Gastroesophageal sphincter (tissue), 4 donors: ENCODE measurements at regions not wholly inside any gene's neighbourhood (a gene's known extent, or its start where the extent isn't known, plus 50 kb on each side); places are given as distances from the start of the nearest gene placed in this dataset.

Experiments used
- ATAC-seq: fragments of 150-250 bp; one replicate; pipeline ENCODE4 v1.9.1; 2016; ENCODE audit warnings: mild to moderate bottlenecking, moderate library complexity
- H3K27ac ChIP-seq, 4 donors: fragments of 200-600 bp; sonication (generic) in 3 of 4; 1 replicate in 3 of 4; 2 replicates in 1 of 4; pipeline ENCODE4 v1.5.1; 2016 to 2019
- H3K27me3 ChIP-seq: fragments of 200-600 bp; sonication (generic); one replicate; pipeline ENCODE4 v1.5.1; 2019
- H3K36me3 ChIP-seq, 2 donors: fragments of 200-600 bp; sonication (generic); one replicate each; pipeline ENCODE4 v1.5.1; 2019; ENCODE audit warnings: control low read depth in 1 of 2
- H3K4me1 ChIP-seq, 3 donors: fragments of 200-600 bp; sonication (generic); 1 replicate in 2 of 3; 2 replicates in 1 of 3; pipeline ENCODE4 v1.5.1; 2016 to 2019; ENCODE audit warnings: control low read depth in 2 of 3
- H3K4me3 ChIP-seq, 2 donors: fragments of 200-600 bp; sonication (generic); one replicate each; pipeline ENCODE4 v1.5.1; 2019; ENCODE audit warnings: mild to moderate bottlenecking in 1 of 2, moderate library complexity in 1 of 2
- H3K9me3 ChIP-seq, 3 donors: fragments of 200-600 bp; sonication (generic); one replicate each; pipeline ENCODE4 v1.5.1; 2017 to 2019; ENCODE audit warnings: control low read depth in 2 of 3
- EP300 ChIP-seq: sonication (generic); formaldehyde crosslinking; IDR thresholded peaks from one replicate; pipeline ENCODE4 v1.6.1; 2017; ENCODE audit warnings: antibody characterized with exemption, mild to moderate bottlenecking
- POLR2A ChIP-seq, 2 donors: fragments of 450-650 bp; IDR thresholded peaks; one replicate each; pipeline ENCODE4 v1.6.1; 2017; ENCODE audit warnings: antibody characterized with exemption in 2 of 2, mild to moderate bottlenecking in 2 of 2, moderate library complexity in 1 of 2
- POLR2AphosphoS5 ChIP-seq: sonication (generic); formaldehyde crosslinking; IDR thresholded peaks from one replicate; pipeline ENCODE4 v1.6.1; 2017; ENCODE audit warnings: antibody characterized with exemption
- WGBS, 2 donors: methylation state at CpG; one replicate each; pipeline ENCODE4 v1.1.5; 2018; ENCODE audit warnings: low coverage in 1 of 2; 5-methylcytosine and 5-hydroxymethylcytosine counted together
- TF ChIP-seq, protein P1 (sequence below), 4 experiments: fragments of 200-600 bp in 2 of 4; fragments of 450-650 bp in 2 of 4; sonication (generic) in 1 of 4; IDR thresholded peaks; one replicate each; pipeline ENCODE4 v1.5.1; 2017 to 2019; ENCODE audit warnings: antibody characterized with exemption in 4 of 4, mild to moderate bottlenecking in 2 of 4, moderate library complexity in 2 of 4

GRCh38 chr6:19417713-19418112 is 419.5 kb upstream of the ID4 start:
- H3K36me3 ChIP-seq = no peaks in the 10 kb centered on the region
- TF ChIP-seq EP300 = no peak
- TF ChIP-seq, protein P1, sequence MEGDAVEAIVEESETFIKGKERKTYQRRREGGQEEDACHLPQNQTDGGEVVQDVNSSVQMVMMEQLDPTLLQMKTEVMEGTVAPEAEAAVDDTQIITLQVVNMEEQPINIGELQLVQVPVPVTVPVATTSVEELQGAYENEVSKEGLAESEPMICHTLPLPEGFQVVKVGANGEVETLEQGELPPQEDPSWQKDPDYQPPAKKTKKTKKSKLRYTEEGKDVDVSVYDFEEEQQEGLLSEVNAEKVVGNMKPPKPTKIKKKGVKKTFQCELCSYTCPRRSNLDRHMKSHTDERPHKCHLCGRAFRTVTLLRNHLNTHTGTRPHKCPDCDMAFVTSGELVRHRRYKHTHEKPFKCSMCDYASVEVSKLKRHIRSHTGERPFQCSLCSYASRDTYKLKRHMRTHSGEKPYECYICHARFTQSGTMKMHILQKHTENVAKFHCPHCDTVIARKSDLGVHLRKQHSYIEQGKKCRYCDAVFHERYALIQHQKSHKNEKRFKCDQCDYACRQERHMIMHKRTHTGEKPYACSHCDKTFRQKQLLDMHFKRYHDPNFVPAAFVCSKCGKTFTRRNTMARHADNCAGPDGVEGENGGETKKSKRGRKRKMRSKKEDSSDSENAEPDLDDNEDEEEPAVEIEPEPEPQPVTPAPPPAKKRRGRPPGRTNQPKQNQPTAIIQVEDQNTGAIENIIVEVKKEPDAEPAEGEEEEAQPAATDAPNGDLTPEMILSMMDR (IDR thresholded peaks at IDR 0.05) = no peak
- no peak for TF ChIP-seq POLR2A (IDR thresholded peaks at IDR 0.05)
- no peak for TF ChIP-seq POLR2AphosphoS5
- no peaks in the 10 kb centered on the region for H3K9me3 ChIP-seq
- H3K4me1 ChIP-seq = no peaks in the 10 kb centered on the region
- no peaks in the 10 kb centered on the region for H3K27me3 ChIP-seq
- no peak overlapping the region for H3K27ac ChIP-seq
- ATAC-seq = no peak
- H3K4me3 ChIP-seq = no peak overlapping the region

DNA sequence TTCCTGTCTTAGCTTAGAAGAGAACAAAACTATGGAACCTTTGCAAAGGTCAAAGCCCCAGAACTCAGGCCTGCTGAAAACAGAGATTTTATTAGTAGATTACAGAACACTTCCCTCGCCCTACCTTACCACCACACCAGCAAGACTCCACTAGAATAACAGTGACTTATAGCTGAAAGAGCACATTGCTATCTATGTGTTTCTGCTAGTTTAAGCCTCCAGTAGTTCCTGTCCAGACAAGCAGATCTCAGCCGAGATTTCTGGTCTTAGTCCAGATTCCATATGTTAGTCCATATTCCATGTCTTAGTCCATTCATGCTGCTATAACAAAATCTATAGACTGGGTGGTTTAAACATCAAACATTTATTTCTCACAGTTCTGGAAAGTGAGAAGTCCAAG is 412.3 kb upstream of the ID4 start:
- Histone ChIP-seq H3K4me1 (no peaks in the 10 kb centered on the region), H3K9me3 (no peaks in the 10 kb centered on the region), H3K36me3 (no peaks in the 10 kb centered on the region), H3K27ac (no peak overlapping the region), H3K27me3 (no peaks in the 10 kb centered on the region), H3K4me3 (no peak overlapping the region)
- no peak for TF ChIP-seq EP300
- TF ChIP-seq, protein P1 (IDR thresholded peaks at IDR 0.05) = no peak
- TF ChIP-seq POLR2AphosphoS5 = no peak
- no peak for TF ChIP-seq POLR2A (IDR thresholded peaks at IDR 0.05)
- 33 to 89% methylated on average over 1 to 2 of the region's 2 CpGs for WGBS, 2 donors
- ATAC-seq = no peak

GRCh38 chr6:19427548-19427947 is 409.6 kb upstream of the ID4 start:
- no peak for TF ChIP-seq POLR2A (IDR thresholded peaks at IDR 0.05)
- TF ChIP-seq, protein P1 (IDR thresholded peaks at IDR 0.05) = no peak
- no peak for TF ChIP-seq POLR2AphosphoS5
- TF ChIP-seq EP300 = no peak
- WGBS, 2 donors = 64 to 70% methylated on average over 1 of the region's 1 CpG

GRCh38 chr6:19432966-19433498 is 404.1 kb upstream of the ID4 start:
- H3K36me3 ChIP-seq = no peaks in the 10 kb centered on the region
- H3K27me3 ChIP-seq = no peaks in the 10 kb centered on the region
- peak overlapping the region in 1 of 2 donors; percentile 17 for H3K4me3 ChIP-seq
- no peaks in the 10 kb centered on the region for H3K9me3 ChIP-seq
- ATAC-seq = no peak
- WGBS, 2 donors = 27 to 45% methylated on average over 6 to 10 of the region's 10 CpGs
- TF ChIP-seq POLR2A (IDR thresholded peaks at IDR 0.05) (no peak), POLR2AphosphoS5 (no peak), EP300 (no peak)
- TF ChIP-seq, protein P1 (IDR thresholded peaks at IDR 0.05) = no peak
- peak overlapping the region in 2 of 4 donors; percentile 8 to 11 for H3K27ac ChIP-seq
- peaks cover 0 to 11% (median 0%) of the 10 kb centered on the region in 3 donors for H3K4me1 ChIP-seq

More at GRCh38 chr6:19427548-19427947, 409.6 kb upstream of the ID4 start:
- no peak for ATAC-seq
- no peaks in the 10 kb centered on the region for H3K36me3 ChIP-seq
- H3K4me3 ChIP-seq = no peak overlapping the region
- peaks cover 0 to 6% (median 0%) of the 10 kb centered on the region in 3 donors for H3K4me1 ChIP-seq
- H3K27ac ChIP-seq = no peak overlapping the region
- no peaks in the 10 kb centered on the region for H3K27me3 ChIP-seq
- no peaks in the 10 kb centered on the region for H3K9me3 ChIP-seq

DNA sequence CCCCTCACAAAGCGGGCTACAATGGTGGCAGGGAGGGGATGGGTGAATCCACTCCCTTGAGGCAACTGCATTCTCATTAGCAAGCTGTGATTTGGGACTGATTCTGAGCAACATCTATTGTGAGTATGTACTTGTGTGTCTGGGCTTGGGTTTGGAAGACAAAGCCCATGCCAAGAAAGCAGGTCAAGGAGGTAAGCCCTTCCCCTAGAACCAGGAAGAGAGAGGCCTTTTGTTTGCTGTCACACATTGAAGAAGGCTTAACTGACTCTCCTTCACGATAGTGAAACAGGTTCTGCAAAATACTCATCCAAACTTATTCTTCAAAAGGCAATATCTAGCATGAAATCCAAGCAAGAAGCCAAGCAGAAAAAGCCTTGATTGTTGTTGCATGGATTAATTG is 403.1 kb upstream of the ID4 start:
- 66 to 100% methylated on average over 1 to 2 of the region's 2 CpGs for WGBS, 2 donors
- H3K27me3 ChIP-seq = no peaks in the 10 kb centered on the region
- no peak overlapping the region for H3K27ac ChIP-seq
- peaks cover 0 to 11% (median 0%) of the 10 kb centered on the region in 3 donors for H3K4me1 ChIP-seq
- H3K36me3 ChIP-seq = no peaks in the 10 kb centered on the region
- ATAC-seq = no peak
- TF ChIP-seq EP300 = no peak
- TF ChIP-seq POLR2A (IDR thresholded peaks at IDR 0.05) = no peak
- TF ChIP-seq, protein P1 (IDR thresholded peaks at IDR 0.05) = no peak
- TF ChIP-seq POLR2AphosphoS5 = no peak
- no peaks in the 10 kb centered on the region for H3K9me3 ChIP-seq
- H3K4me3 ChIP-seq = no peak overlapping the region
